Osteoblast (primary cell): ENCODE measurements at regions not wholly inside any gene's neighbourhood (a gene's known extent, or its start where the extent isn't known, plus 50 kb on each side); places are given as distances from the start of the nearest gene placed in this dataset.
A peak's percentile ranks its signal among the peaks of the same experiment; 100 is the strongest.

Source experiments
- DNase-seq: peaks from one replicate; pipeline ENCODE4 v3.0.0; 2011; ENCODE audit warnings: low spot score, mixed read lengths; ENCODE audit not compliant: insufficient read length; ENCODE audit errors: missing footprints
- H2AFZ ChIP-seq: 2 replicates; pipeline ENCODE4 v1.6.0; 2011; ENCODE audit warnings: mild to moderate bottlenecking, low read length
- H3K27ac ChIP-seq: 2 replicates; pipeline ENCODE4 v1.5.1; 2011; ENCODE audit warnings: mild to moderate bottlenecking, low read depth, low read length, moderate library complexity
- H3K27me3 ChIP-seq: 2 replicates; pipeline ENCODE4 v1.6.0; 2012; ENCODE audit warnings: mild to moderate bottlenecking, control low read depth, inconsistent platforms, low read length, moderate library complexity; ENCODE audit not compliant: insufficient read depth
- H3K36me3 ChIP-seq: 2 replicates; pipeline ENCODE4 v1.5.1; 2011; ENCODE audit warnings: mild to moderate bottlenecking, low read length, control low read depth, moderate library complexity; ENCODE audit not compliant: insufficient read depth
- H3K4me1 ChIP-seq: 2 replicates; pipeline ENCODE4 v1.5.1; 2011; ENCODE audit warnings: mild to moderate bottlenecking, low read length, control low read depth, moderate library complexity; ENCODE audit not compliant: insufficient read depth
- H3K4me2 ChIP-seq: 2 replicates; pipeline ENCODE4 v1.6.0; 2011; ENCODE audit warnings: mild to moderate bottlenecking, low read length; ENCODE audit not compliant: insufficient read depth
- H3K4me3 ChIP-seq: fragments of 200-600 bp; sonication (generic); 3 replicates; pipeline ENCODE4 v1.5.1; 2012; ENCODE audit warnings: mild to moderate bottlenecking, low read length, inconsistent platforms; ENCODE audit not compliant: insufficient read depth
- H3K79me2 ChIP-seq: 2 replicates; pipeline ENCODE4 v1.6.0; 2012; ENCODE audit warnings: mild to moderate bottlenecking, low read length, control low read depth, inconsistent platforms; ENCODE audit not compliant: insufficient read depth
- H3K9me3 ChIP-seq: 2 replicates; pipeline ENCODE4 v1.5.1; 2011; ENCODE audit warnings: low read depth, low read length, control low read depth
- H4K20me1 ChIP-seq: 2 replicates; pipeline ENCODE4 v1.6.0; 2012; ENCODE audit warnings: mild to moderate bottlenecking, low read length, control low read depth; ENCODE audit not compliant: insufficient read depth
- TF ChIP-seq, protein P1 (sequence below): IDR thresholded peaks from 2 replicates; pipeline ENCODE4 v1.5.1; 2011; ENCODE audit warnings: mild to moderate bottlenecking, low read depth, low read length, moderate library complexity; ENCODE audit errors: extremely low read depth

DNA sequence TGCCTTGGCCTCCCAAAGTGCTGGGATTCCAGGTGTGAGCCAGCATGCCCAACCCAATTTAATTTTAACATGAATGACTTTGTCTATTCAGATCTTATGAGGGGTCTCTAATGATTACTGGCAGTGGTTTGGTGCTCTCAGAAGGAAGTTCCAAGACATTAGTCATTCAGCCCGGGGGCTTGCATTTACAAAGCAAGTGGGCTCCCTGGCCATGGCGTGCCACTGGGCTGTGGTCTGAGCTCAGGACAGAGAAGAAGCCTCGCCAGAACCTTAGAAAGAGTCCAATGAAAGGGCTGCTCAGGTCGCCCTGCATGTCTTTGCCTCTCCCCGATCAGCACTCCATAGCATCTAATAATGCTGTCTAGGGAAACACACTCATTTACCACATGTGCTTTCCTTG lies 182.6 kb upstream of the CHAC2 start:
- Histone ChIP-seq H3K36me3 (no peaks in the 10 kb centered on the region), H3K27me3 (no peaks in the 10 kb centered on the region), H3K9me3 (no peaks in the 10 kb centered on the region), H3K4me3 (no peak overlapping the region), H3K79me2 (no peaks in the 10 kb centered on the region), H3K4me2 (no peak overlapping the region), H3K4me1 (no peaks in the 10 kb centered on the region), H2AFZ (no peak overlapping the region), H4K20me1 (no peaks in the 10 kb centered on the region), H3K27ac (no peak overlapping the region)
- TF ChIP-seq, protein P1, sequence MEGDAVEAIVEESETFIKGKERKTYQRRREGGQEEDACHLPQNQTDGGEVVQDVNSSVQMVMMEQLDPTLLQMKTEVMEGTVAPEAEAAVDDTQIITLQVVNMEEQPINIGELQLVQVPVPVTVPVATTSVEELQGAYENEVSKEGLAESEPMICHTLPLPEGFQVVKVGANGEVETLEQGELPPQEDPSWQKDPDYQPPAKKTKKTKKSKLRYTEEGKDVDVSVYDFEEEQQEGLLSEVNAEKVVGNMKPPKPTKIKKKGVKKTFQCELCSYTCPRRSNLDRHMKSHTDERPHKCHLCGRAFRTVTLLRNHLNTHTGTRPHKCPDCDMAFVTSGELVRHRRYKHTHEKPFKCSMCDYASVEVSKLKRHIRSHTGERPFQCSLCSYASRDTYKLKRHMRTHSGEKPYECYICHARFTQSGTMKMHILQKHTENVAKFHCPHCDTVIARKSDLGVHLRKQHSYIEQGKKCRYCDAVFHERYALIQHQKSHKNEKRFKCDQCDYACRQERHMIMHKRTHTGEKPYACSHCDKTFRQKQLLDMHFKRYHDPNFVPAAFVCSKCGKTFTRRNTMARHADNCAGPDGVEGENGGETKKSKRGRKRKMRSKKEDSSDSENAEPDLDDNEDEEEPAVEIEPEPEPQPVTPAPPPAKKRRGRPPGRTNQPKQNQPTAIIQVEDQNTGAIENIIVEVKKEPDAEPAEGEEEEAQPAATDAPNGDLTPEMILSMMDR, result no peak
- DNase-seq, result no peak

DNA sequence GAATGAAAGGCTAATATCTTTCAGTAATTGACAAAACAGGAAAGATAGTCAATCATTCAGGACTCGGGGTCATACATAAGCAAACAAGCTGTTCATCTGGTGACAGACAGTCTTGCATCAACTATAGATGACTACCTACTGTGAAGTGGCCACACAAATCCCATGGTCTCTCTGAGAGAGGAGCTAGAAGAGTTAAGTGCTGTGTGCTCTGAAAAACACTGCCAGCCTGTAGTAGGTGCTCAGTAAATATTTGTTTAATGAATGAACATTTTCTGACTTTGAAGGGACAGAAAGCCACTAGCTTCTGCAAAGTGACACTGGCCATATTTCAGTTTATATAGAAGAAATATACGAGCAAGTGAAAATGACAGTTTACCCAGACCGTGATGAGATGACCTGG lies 184.0 kb upstream of the CHAC2 start:
- Histone ChIP-seq H3K79me2 (no peaks in the 10 kb centered on the region), H3K27me3 (no peaks in the 10 kb centered on the region), H3K4me2 (no peak overlapping the region), H2AFZ (no peak overlapping the region), H3K4me1 (no peaks in the 10 kb centered on the region), H3K4me3 (no peak overlapping the region), H4K20me1 (no peaks in the 10 kb centered on the region), H3K9me3 (no peaks in the 10 kb centered on the region), H3K27ac (no peak overlapping the region), H3K36me3 (no peaks in the 10 kb centered on the region)
- TF ChIP-seq, protein P1, result no peak
- DNase-seq, result no peak

DNA sequence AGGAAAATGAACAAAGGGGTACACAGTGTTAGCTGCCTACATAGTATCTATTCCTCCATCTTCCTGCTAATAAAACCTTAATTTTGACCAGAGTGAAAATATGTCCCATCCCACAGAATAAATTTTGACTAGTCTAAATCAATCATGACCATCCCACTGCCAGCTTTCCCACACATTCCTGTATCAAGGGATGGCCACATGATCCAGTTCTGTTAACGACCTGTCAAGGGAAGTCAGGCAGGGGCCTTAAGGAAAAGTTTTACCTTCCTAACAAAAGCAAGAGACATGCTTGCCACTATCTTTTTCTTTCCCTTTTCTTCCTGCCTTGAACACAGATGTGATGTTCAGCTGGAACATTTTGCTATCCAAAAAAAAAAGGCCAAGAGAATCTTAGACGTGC lies 185.0 kb upstream of the CHAC2 start:
- no peaks in the 10 kb centered on the region for H3K79me2 ChIP-seq
- no peak overlapping the region for H3K27ac ChIP-seq
- no peaks in the 10 kb centered on the region for H3K4me1 ChIP-seq
- TF ChIP-seq, protein P1, result no peak
- H4K20me1 ChIP-seq, result no peaks in the 10 kb centered on the region
- DNase-seq, result no peak
- H2AFZ ChIP-seq, result no peak overlapping the region
- H3K36me3 ChIP-seq, result no peaks in the 10 kb centered on the region
- H3K4me2 ChIP-seq, result no peak overlapping the region
- no peaks in the 10 kb centered on the region for H3K9me3 ChIP-seq
- no peaks in the 10 kb centered on the region for H3K27me3 ChIP-seq
- no peak overlapping the region for H3K4me3 ChIP-seq

DNA sequence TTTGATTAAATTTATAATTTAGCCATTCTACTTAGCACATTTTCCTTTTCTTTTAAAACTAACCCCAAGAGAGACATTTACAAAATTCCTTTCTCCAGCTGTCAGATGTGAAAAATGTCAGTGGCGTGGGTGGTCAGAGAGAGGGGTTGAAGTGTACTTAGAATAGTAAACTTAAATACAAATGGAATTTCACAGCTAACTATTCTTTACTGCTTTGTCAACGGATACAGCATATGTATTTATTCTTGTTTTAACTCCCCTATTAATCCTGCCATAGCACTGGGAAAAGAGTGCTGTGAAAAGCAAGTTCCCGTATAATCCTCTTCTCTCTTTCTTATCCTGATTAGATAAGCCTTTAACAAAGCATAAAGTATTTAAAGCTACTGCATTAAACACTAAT lies 191.4 kb upstream of the CHAC2 start:
- Histone ChIP-seq H3K36me3 (no peaks in the 10 kb centered on the region), H3K27ac (no peak overlapping the region), H3K27me3 (peaks cover 4% of the 10 kb centered on the region), H2AFZ (peak overlapping the region; percentile 3), H3K4me1 (peaks cover 12% of the 10 kb centered on the region), H4K20me1 (no peaks in the 10 kb centered on the region), H3K4me2 (peak overlapping the region; percentile 68), H3K9me3 (no peaks in the 10 kb centered on the region), H3K4me3 (peak overlapping the region; percentile 52), H3K79me2 (no peaks in the 10 kb centered on the region)
- no peak for DNase-seq
- TF ChIP-seq, protein P1, result no peak
